ENCODE measurements at regions not wholly inside any gene's neighbourhood (a gene's known extent, or its start where the extent isn't known, plus 50 kb on each side); places are given as distances from the start of the nearest gene placed in this dataset.
"Not testable (repeated sequence)": the region's sequence is repeated elsewhere in the genome, so short reads cannot be mapped to it uniquely, and the experiment has no call there.

GRCh38 chr10:53342531-53342930 lies 569.9 kb upstream of the MBL2 start:
- not testable (repeated sequence) for TF ChIP-seq POLR2A, CTCF (IDR thresholded peaks at IDR 0.05)

All from esophagus squamous epithelium (tissue), 4 donors.